ENCODE measurements at regions not wholly inside any gene's neighbourhood (a gene's known extent, or its start where the extent isn't known, plus 50 kb on each side); places are given as distances from the start of the nearest gene placed in this dataset.

GRCh38 chr21:28791595-28792282, 200.9 kb downstream of the LTN1 start:
- TF ChIP-seq EGR1 (IDR thresholded peaks at IDR 0.05) = no peak
- TF ChIP-seq TCF12 (IDR thresholded peaks at IDR 0.05; ENCODE audit: low read depth) = no peak
- TF ChIP-seq USF1 (IDR thresholded peaks at IDR 0.05) = no peak
- no peak for TF ChIP-seq FOXM1 (IDR thresholded peaks at IDR 0.05; ENCODE audit: borderline replicate concordance, low read depth)
- no peak for TF ChIP-seq TAF1 (IDR thresholded peaks at IDR 0.05; ENCODE audit: low read depth)
- no peak for TF ChIP-seq CEBPB (IDR thresholded peaks at IDR 0.05)
- TF ChIP-seq YY1 (IDR thresholded peaks at IDR 0.05; ENCODE audit: low read depth) = no peak
- TF ChIP-seq CREB1 (IDR thresholded peaks at IDR 0.05; ENCODE audit: low read depth) = no peak
- no peak for TF ChIP-seq TEAD4 (IDR thresholded peaks at IDR 0.05)

- TF ChIP-seq YY1 (IDR thresholded peaks at IDR 0.05; ENCODE audit: low read depth) = no peak
- no peak for TF ChIP-seq RAD21 (IDR thresholded peaks at IDR 0.05; ENCODE audit: low read depth)
- no peak for TF ChIP-seq CREB1 (IDR thresholded peaks at IDR 0.05; ENCODE audit: low read depth)
These were observed 202.3 kb downstream of the LTN1 start for GRCh38 chr21:28790335-28790734.

GRCh38 chr21:28789523-28789922, 203.2 kb downstream of the LTN1 start:
- TF ChIP-seq TAF1 (IDR thresholded peaks at IDR 0.05; ENCODE audit: low read depth) (no peak), EGR1 (IDR thresholded peaks at IDR 0.05) (no peak), RAD21 (IDR thresholded peaks at IDR 0.05; ENCODE audit: low read depth) (no peak), CEBPB (IDR thresholded peaks at IDR 0.05) (no peak), USF1 (IDR thresholded peaks at IDR 0.05) (no peak)

GRCh38 chr21:28788030-28788429, 204.6 kb downstream of the LTN1 start:
- TF ChIP-seq NFIC (IDR thresholded peaks at IDR 0.05) = no peak
- TF ChIP-seq CREB1 (IDR thresholded peaks at IDR 0.05; ENCODE audit: low read depth) = no peak
- TF ChIP-seq REST (IDR thresholded peaks at IDR 0.05; ENCODE audit: low read depth) = no peak
- TF ChIP-seq EP300 (IDR thresholded peaks at IDR 0.05; ENCODE audit: borderline replicate concordance) = no peak
- TF ChIP-seq RAD21 (IDR thresholded peaks at IDR 0.05; ENCODE audit: low read depth) = no peak

GRCh38 chr21:28783641-28784185, 209.0 kb downstream of the LTN1 start:
- no peak for TF ChIP-seq TCF12 (IDR thresholded peaks at IDR 0.05; ENCODE audit: low read depth)
- no peak for TF ChIP-seq NFIC (IDR thresholded peaks at IDR 0.05)
- no peak for TF ChIP-seq ZBTB7A (IDR thresholded peaks at IDR 0.05; ENCODE audit: low read depth)
- no peak for TF ChIP-seq EGR1 (IDR thresholded peaks at IDR 0.05)
- TF ChIP-seq CEBPB (IDR thresholded peaks at IDR 0.05) = no peak
- no peak for TF ChIP-seq FOXM1 (IDR thresholded peaks at IDR 0.05; ENCODE audit: borderline replicate concordance, low read depth)
- TF ChIP-seq MAX (IDR thresholded peaks at IDR 0.05) = no peak
- no peak for TF ChIP-seq YY1 (IDR thresholded peaks at IDR 0.05; ENCODE audit: low read depth)
- TF ChIP-seq USF1 (IDR thresholded peaks at IDR 0.05) = no peak
- TF ChIP-seq RAD21 (IDR thresholded peaks at IDR 0.05; ENCODE audit: low read depth) = no peak
- TF ChIP-seq TEAD4 (IDR thresholded peaks at IDR 0.05) = no peak
- TF ChIP-seq TAF1 (IDR thresholded peaks at IDR 0.05; ENCODE audit: low read depth) = no peak
- TF ChIP-seq CREB1 (IDR thresholded peaks at IDR 0.05; ENCODE audit: low read depth) = no peak
- no peak for TF ChIP-seq REST (IDR thresholded peaks at IDR 0.05; ENCODE audit: low read depth)
- no peak for TF ChIP-seq EP300 (IDR thresholded peaks at IDR 0.05; ENCODE audit: borderline replicate concordance)

- TF ChIP-seq RAD21 (IDR thresholded peaks at IDR 0.05; ENCODE audit: low read depth) (peak; percentile 29), REST (IDR thresholded peaks at IDR 0.05; ENCODE audit: low read depth) (no peak)
These were observed 210.9 kb downstream of the LTN1 start for GRCh38 chr21:28781602-28782276.

Data from Ishikawa (cell line).